Lung (tissue), 11 donors: ENCODE measurements at regions not wholly inside any gene's neighbourhood (a gene's known extent, or its start where the extent isn't known, plus 50 kb on each side); places are given as distances from the start of the nearest gene placed in this dataset.

Source experiments
- ATAC-seq: fragments of 200-7000 bp; cut with Tn5 transposase; one replicate; pipeline ENCODE4 v1.9.1; 2020; ENCODE audit warnings: moderate number of reproducible peaks; ENCODE audit not compliant: insufficient read depth, low FRiP score
- DNase-seq, 3 donors: peaks; one replicate each; pipeline ENCODE4 v3.0.0-alpha.2; 2013 to 2017
- H3K27ac ChIP-seq, 2 donors: one replicate each; pipeline ENCODE4 v1.5.1; 2013; ENCODE audit warnings: mild to moderate bottlenecking in 2 of 2, moderate library complexity in 2 of 2, control low read depth in 1 of 2, inconsistent platforms in 1 of 2, low read depth in 1 of 2, low read length in 1 of 2
- H3K27me3 ChIP-seq, 3 donors: one replicate each; pipeline ENCODE4 v1.5.1; 2013; ENCODE audit warnings: low read length in 2 of 3; ENCODE audit not compliant: control insufficient read depth in 3 of 3, insufficient read depth in 3 of 3
- H3K36me3 ChIP-seq, 4 donors: one replicate each; pipeline ENCODE4 v1.5.1; 2013; ENCODE audit warnings: low read length in 4 of 4, mild to moderate bottlenecking in 1 of 4, moderate library complexity in 1 of 4; ENCODE audit not compliant: control insufficient read depth in 4 of 4, insufficient read depth in 4 of 4
- H3K4me1 ChIP-seq, 5 donors: one replicate each; pipeline ENCODE4 v1.5.1; 2013; ENCODE audit warnings: low read length in 5 of 5, mild to moderate bottlenecking in 2 of 5, moderate library complexity in 1 of 5; ENCODE audit not compliant: control insufficient read depth in 5 of 5, insufficient read depth in 5 of 5
- H3K4me3 ChIP-seq: one replicate; pipeline ENCODE4 v1.5.1; 2013; ENCODE audit warnings: mild to moderate bottlenecking, control low read depth, moderate library complexity
- H3K9ac ChIP-seq, 2 donors: one replicate each; pipeline ENCODE4 v1.5.1; 2013; ENCODE audit warnings: low read length in 2 of 2, control low read depth in 1 of 2; ENCODE audit not compliant: insufficient read depth in 1 of 2
- H3K9me3 ChIP-seq, 4 donors: one replicate each; pipeline ENCODE4 v1.5.1; 2013; ENCODE audit warnings: low read length in 3 of 4, mild to moderate bottlenecking in 1 of 4, moderate library complexity in 1 of 4; ENCODE audit not compliant: control insufficient read depth in 4 of 4, insufficient read depth in 3 of 4
- WGBS, 2 donors: extraction: QIAGEN DNeasy Blood & Tissue Kit; methylation state at CpG; one replicate each; pipeline ENCODE4 v1.1.7; 2013; 5-methylcytosine and 5-hydroxymethylcytosine counted together
- TF ChIP-seq, protein P1 (sequence below): IDR thresholded peaks from 2 replicates; pipeline ENCODE4 v1.5.1; 2012; ENCODE audit warnings: mild to moderate bottlenecking; ENCODE audit errors: control extremely low read depth, extremely low read depth
- donor health status: control.
- donor health status: control.
- donor health status: Bipolar disorder and iron deficiency.
- donor health status: healthy.
- donor health status: DM: yes; HTN: yes; CAD: no.

DNA sequence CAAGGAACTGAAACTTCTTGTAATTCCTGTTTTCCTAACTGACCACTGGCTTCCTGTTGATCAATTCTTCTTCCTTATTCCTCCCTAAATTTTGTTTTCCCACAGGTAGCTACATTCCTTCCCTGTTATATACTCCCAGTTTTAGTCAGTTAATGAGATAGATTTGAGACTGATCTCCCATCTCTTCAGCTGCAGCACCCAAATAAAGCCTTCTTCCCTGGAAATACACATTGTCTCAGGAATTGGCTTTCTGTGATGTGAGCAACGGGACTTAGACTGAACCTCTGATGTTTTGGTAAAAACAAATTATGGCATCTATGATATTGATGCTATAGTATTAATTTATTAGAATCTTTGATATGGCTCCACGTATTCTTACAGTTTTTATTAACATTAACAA lies 617.3 kb upstream of the ST8SIA4 start:
- no peaks in the 10 kb centered on the region for H3K36me3 ChIP-seq
- H3K4me1 ChIP-seq: peaks cover 0 to 3% (median 0%) of the 10 kb centered on the region in 5 donors
- TF ChIP-seq, protein P1, sequence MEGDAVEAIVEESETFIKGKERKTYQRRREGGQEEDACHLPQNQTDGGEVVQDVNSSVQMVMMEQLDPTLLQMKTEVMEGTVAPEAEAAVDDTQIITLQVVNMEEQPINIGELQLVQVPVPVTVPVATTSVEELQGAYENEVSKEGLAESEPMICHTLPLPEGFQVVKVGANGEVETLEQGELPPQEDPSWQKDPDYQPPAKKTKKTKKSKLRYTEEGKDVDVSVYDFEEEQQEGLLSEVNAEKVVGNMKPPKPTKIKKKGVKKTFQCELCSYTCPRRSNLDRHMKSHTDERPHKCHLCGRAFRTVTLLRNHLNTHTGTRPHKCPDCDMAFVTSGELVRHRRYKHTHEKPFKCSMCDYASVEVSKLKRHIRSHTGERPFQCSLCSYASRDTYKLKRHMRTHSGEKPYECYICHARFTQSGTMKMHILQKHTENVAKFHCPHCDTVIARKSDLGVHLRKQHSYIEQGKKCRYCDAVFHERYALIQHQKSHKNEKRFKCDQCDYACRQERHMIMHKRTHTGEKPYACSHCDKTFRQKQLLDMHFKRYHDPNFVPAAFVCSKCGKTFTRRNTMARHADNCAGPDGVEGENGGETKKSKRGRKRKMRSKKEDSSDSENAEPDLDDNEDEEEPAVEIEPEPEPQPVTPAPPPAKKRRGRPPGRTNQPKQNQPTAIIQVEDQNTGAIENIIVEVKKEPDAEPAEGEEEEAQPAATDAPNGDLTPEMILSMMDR: no peak
- no peak overlapping the region for H3K4me3 ChIP-seq
- WGBS, 2 donors: 88 to 90% methylated on average over 2 of the region's 2 CpGs
- ATAC-seq: no peak
- DNase-seq: no peak
- no peaks in the 10 kb centered on the region for H3K27me3 ChIP-seq
- H3K27ac ChIP-seq: no peak overlapping the region
- H3K9me3 ChIP-seq: peaks cover 0 to 2% (median 0%) of the 10 kb centered on the region in 4 donors
- H3K9ac ChIP-seq: no peak overlapping the region

DNA sequence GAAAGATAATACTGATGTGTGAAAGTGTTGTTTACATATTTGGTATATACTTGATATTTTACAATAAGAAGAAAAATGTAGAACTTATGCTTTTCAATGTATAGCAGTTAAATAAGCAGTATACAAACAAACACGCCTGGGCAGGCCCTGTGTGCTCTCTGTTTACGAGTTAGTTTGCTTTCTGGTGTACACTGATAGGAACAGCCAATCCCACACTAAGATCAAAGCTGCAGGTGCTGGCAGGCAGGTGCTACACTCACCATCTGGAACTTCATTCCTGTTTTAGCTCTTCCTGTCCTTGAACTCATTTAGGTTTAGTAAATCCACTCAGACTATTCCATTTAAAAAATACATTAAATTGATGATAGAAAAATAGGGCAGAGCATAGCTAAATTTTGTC lies 614.7 kb upstream of the ST8SIA4 start:
- WGBS, 2 donors: 84 to 88% methylated on average over 2 of the region's 2 CpGs
- H3K36me3 ChIP-seq: no peaks in the 10 kb centered on the region
- H3K27me3 ChIP-seq: no peaks in the 10 kb centered on the region
- no peak overlapping the region for H3K9ac ChIP-seq
- no peak overlapping the region for H3K27ac ChIP-seq
- H3K9me3 ChIP-seq: peaks cover 0 to 6% (median under 1%) of the 10 kb centered on the region in 4 donors
- H3K4me3 ChIP-seq: no peak overlapping the region
- DNase-seq: no peak
- TF ChIP-seq, protein P1: no peak
- no peak for ATAC-seq
- peaks cover 0 to 3% (median 0%) of the 10 kb centered on the region in 5 donors for H3K4me1 ChIP-seq

DNA sequence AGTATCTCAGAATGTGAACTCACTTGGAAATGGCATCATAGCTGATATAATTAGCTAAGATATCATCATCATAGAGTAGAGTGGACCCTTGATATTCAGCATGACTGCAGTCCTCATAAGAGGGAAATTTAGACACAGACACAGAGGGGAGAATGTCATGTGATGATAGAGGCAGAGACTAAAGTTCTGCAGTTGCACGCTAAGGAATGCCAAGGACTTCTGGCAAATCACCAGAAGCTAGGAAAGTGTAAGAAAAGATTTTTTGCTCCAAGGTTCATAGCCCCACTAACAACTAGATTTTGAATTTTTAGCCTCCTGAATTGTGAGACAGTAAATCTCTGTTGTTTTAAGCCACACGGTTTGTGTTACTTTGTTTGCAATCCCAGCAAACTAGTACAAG lies 612.6 kb upstream of the ST8SIA4 start:
- WGBS, 2 donors: 61 to 81% methylated on average over 2 of the region's 2 CpGs
- no peak for ATAC-seq

More for the DNA sequence above, 612.6 kb upstream of the ST8SIA4 start:
- no peaks in the 10 kb centered on the region for H3K36me3 ChIP-seq
- H3K4me1 ChIP-seq: peaks cover 0 to 3% (median 0%) of the 10 kb centered on the region in 5 donors
- no peaks in the 10 kb centered on the region for H3K27me3 ChIP-seq
- no peak overlapping the region for H3K27ac ChIP-seq
- peaks cover 0 to 8% (median 0%) of the 10 kb centered on the region in 4 donors for H3K9me3 ChIP-seq
- H3K4me3 ChIP-seq: no peak overlapping the region
- TF ChIP-seq, protein P1: no peak
- peak in 2 of 3 donors; percentile 33 to 56 for DNase-seq
- no peak overlapping the region for H3K9ac ChIP-seq
